NCI-H510A (cell line): ENCODE measurements at regions not wholly inside any gene's neighbourhood (a gene's known extent, or its start where the extent isn't known, plus 50 kb on each side); places are given as distances from the start of the nearest gene placed in this dataset.

Experiments
- DNase-seq: peaks from one replicate; lab custom pipeline; 2025; lab: John Stamatoyannopoulos, UW

DNA sequence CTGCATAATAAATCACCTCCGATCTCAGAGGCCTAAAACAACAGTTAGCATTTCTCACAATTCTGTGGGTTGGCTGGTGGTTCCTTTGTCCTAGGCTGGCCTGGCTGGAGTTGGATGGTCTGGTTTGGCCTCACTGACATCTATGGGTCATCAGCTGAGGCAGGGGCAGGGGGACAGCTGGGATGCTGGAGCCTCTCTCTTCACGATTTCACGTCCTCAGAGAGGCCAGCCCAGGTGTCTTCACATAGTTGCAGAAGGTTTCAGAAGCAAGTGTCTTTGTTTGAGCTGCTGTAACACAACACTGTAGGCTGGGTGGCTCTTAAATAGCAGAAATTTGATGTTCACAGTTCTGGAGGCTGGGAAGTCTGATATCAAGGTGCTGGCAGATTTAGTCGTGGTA, 155.5 kb upstream of the CACNA1E start:
- no peak for DNase-seq

DNA sequence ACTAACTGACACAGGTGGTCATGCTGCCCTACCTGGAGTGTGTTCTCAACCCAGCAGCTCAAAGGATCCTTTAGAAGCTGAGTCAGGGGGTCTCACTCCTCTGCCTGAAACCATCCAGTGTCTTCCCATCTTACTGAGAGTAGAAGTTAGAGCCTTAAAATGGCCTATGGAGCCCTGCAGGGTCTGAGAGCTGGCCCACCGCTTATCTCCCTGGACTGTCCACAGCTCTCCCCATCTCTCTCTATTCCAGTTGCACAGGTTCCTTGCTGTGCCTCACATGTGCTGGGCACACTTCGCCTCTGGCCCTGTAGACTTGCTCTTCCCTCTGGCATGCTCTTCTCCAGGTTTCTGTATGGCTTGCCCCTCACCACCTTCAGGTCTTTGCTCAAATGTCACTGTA, 148.6 kb upstream of the CACNA1E start:
- no peak for DNase-seq

DNA sequence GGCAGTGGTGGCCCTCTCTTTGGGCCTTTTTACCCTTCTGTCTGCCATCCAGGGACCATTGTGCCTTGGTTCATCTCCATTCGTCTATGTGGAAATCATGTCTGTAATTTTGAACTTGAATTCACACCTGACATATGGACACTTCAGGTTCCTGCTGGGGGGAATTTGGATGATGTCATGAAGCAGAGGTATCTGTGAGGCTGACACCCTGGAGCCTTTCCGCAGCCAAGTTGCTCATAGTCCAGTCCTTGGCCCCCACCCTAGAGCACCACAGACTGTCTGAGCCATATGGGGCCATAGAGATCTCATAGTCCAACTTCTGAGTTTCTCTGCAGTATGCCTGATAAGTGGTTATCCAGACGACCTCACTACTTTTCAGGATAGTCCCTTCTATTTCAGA, 147.7 kb upstream of the CACNA1E start:
- DNase-seq, result no peak

DNA sequence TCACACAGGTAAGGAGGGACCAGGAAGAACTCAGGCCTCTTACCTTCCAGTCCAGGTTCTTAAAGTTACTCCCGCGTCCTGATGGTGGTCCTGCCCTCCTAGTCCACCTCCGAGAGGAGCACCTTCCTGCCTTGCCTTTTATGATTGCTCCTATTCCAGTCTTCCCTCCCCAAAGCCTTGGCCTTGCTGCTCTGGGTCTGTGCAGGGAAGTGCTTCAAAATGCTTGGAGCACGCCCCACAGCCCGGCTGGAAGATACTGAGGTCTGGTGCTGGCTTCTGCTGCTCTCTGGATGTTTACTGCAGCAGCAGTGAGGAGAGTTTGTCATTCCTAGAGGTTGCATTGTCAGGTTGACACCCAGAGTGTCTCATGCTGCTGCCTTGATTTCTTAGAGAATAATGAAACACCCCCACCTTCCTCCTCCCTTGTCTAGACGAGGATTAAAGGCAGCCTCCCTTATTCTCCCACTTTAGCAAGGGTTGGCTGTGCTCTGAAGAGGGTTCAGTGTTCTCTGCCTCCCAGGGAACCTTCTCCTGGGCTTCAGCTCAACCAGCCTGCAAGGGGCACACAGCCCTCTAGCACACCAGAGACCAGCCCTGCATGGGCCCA, 142.2 kb upstream of the CACNA1E start:
- no peak for DNase-seq

DNA sequence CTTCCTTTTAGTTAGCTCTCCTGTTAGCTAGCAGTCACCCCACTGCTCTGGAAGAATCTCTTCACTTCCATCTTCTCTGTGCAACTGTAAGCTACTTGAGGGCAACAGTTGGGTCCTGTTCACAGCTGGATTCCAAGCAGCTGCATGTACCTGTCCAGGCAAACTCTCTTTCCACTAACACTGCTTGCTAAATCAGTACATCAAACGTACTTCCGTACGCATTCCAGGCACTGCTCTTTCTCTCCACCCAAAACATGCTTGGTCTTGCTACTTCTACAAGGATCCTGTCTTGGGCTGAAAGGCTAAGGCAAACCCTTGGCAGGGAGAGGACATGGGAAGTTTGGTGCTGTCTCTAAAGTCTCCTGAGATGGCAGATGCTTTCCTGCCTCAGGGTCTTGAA, 139.2 kb upstream of the CACNA1E start:
- DNase-seq, result no peak

DNA sequence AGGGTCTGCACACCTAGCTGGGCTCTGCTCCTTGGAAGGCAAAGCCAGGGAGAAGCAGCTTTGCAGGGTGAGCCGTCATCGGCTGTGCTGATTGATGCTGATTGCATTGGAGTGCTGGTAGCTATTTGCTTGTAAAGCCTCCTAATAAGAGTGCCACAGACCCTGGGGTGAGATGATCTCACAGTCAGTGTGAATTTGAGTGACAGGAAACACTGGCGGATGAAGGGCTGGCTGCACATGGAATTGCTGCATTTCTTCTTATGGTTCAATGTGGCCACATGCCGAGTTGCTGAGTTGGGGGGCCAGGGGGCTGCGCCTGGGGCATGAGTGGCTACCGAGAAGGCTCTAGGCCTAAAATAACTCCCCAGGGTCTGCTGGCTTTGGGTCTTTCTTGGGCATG, 138.2 kb upstream of the CACNA1E start:
- DNase-seq, result no peak

DNA sequence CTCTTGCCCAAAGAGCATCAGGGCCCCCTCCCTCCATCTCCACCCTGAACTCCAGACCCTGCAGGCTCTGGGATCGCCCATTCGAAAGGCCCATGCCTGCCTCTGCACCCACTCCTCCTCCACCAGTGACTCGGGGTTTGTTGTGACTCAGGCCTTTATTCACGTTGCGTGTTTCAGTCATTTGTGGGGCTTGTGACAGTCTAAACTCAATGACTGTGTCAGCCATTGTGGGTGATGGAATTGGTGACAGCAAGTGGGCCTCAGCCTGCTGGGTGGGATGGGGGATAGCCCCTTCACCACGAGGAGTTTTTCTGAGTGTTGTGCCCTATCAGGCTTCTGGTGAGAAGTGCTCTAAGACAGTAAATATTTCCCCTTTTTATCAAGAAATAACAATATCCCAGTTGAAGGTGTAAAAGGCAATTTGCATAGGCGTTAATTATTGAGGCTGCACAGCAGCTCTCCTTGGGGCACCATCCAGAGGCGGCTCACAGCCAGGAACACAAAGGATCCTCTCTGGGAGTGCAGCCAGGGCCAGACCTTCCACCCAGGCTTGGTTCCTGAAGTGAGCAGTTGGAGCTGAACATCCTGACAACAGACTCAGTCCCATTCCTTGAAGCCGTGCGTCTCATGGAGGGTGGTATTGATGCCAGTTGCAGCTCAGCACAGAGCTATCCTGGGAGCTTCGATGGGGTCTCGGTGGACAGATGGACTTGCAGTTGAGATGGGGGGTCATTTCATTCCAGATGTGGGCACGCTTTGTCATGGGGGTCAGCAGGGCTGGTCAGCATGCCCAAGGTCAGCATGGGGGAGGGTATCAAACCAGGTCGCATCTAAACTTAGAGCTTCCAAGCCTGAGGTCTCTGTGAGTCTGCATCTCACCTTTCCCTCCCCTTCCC, 135.6 kb upstream of the CACNA1E start:
- DNase-seq, result no peak

DNA sequence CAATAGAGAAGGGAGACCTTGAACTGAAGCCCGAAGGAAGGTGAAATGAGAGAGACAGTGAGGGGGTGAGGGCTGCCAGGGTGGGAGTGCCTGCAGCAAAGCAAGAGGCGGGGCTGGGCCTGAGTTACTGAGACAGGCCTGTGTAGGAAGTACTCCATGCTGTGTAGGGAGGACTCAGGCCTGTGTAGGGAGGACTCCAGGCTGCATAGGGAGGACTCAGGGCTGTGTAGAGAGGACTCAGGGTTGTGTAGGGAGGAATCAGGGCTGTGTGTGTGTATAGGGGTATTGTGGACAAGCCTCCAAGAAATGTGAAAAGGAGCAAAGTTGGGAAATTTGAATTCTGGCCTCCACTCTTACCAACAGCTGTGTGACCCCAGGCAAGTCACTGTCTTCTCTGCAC, 133.8 kb upstream of the CACNA1E start:
- DNase-seq, result no peak

DNA sequence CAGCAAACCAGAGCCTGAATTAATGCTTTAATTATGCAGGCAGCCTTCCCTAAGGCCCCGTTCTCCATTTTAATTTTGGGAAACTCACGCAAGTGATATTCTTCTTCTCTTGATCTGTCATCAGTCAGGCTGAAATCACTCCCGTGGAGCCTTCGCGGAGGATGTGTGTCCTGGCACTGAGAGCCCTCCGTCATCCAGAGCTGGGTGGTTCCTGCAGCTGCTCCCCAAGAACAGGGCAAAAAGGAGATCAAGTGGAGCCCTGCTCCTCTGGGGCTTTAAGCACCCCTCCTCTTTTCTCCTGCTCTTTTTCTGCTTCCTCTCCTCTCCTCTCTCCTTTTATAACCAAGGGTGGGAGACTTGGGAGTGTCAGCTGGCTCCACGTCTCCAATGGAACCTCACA, 133.2 kb upstream of the CACNA1E start:
- no peak for DNase-seq

DNA sequence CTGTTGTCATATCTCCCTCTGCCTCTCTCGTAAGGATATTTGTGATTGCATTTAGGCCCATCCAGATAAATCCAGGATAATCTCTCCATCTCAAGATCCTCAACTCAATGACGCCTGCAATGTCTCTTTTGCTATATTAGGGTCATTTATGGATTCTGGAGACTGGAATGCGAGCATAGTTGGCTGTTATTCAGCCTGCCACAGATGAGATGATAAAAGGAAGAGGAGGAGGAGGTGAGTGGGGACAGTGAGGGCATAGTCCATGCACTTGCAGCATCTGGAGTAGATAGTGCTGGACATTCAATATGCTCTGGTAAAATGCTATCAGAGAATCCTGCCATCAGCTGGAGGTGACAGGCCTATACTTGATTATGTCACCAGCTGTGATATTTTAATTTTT, 131.6 kb upstream of the CACNA1E start:
- DNase-seq, result no peak

DNA sequence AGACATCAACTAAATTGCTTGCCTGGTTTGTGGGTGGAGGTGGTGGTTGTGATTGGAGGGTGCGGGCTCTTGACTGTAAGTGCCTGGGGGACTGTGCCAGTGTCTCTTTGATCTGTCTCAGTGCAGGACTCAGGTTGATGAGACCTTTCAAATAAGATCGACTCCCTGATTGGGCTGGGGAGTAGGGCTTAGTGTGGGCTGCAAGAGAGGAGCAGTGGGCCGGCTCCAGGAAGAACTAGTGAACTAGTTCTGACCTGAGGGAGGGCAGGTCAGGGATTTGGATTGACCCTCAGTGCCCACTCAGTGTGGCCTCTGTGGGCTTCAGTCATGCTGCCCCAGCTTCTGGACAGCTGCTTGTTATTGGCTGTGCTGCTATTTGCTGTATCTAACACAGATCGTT, 130.6 kb upstream of the CACNA1E start:
- DNase-seq, result no peak

DNA sequence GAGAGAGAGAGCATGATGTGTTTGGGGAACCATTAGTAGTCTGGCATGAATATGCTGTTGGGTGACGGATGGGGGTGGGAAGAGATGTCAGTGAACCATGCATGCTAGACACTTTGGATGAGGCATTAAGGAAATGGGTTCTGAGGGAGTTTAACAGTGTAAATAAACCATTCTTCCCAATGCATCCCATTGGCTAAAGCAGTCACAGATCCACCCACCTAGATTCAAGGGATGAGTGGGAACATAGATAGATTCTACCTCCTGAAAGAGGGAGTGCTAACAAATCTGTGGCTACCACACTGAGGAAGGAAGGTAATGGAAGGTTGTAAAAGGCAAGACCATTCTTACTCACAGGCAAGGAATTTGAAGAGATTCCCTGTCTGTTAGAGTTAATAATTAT, 129.8 kb upstream of the CACNA1E start:
- no peak for DNase-seq

DNA sequence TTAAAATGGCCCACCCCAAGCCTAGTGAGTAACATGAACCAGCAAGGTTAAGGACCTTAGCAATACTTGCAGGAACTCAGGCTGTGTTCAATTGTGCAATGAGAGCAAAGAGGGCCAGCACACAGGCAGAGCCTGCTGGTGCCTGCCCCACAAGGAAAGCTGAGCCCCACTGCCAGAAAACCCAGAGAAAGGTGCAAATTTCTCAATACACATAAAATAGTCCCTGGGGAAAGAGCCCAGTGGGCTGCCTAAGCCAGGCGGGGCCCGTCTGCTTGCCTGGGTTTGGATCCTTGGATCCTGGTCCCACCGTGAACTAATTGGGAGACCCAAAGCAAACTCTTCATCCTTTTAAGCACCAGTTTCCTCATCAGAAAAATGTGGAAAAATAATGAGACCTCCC, 128.5 kb upstream of the CACNA1E start:
- DNase-seq, result no peak

DNA sequence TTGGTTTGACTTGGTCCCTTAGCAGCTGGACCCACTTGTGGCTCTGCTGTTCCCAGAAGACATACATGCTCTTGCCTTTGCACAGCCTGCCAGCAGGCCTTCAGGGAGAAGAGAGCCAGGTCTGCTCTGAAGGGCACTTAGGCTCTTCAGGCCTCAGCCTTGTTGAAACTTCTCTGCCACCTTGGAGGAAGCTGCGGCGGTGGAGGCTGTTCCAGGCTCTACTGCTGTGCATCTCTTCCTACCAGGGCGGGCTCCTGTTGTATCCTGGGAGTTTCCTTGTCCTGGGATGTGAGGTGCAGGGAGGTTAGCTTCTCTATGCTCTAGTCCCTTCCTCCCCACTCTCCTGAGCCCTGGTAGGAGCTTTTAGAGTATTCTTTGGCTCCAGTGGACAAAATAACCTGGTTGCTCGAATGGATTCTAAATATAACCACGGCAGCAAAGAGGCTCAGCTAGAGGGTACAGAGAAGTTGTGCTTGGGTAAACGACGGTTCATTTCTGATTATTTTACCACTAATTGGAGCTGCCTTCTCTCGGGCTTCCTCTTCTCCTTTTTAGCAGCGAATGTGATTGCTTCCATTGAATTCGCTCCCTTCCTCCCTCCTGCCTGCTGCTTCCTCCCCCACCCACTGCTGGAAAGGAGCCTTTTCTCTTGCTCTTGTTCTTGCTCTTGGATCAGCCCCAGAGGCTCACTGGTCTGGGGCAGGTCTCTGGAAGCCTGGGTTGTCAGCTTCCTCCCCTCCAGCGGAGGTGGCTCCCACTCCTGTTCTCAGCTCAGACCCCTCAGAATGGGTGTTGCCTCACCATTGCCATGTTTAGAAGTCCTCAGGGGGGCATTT, 126.6 kb upstream of the CACNA1E start:
- DNase-seq, result no peak

DNA sequence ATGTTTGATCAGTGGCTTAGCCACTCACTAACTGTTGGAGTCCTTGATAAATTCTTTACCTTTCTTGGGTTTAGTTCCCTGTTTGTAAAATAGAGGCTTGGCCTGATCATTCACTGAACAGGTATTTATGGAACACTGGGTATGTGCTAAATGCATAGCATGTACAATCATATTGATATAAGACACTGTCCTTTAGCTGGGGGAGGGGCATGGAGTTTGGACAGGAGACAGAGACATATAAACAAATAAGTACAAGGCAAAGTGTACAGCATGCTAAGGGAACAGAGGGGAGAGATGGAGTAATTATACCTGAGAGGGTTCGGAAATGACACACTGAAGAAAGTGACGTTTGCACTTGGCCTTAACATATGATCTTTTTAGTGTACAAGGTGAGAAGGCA, 124.3 kb upstream of the CACNA1E start:
- DNase-seq, result no peak

DNA sequence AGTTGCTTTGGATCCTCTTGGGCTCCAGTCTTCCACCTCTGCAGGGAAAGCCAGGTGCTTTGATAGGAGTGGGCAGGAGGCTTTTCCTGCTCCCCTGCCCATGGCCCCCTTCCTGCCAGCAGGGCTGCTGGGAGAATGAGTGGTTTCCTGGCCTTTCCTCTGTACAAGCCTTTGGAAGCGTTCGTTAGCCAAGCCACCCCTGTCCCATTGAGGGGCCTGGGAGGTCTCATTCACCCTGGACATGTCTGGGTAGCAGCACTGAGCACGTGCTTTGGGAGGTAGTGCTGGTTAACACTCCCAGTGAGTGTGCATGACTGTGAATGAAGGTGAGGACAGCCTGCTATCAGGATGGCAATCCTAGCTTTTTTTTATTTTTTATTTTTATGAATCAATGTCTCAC, 118.5 kb upstream of the CACNA1E start:
- DNase-seq, result no peak

DNA sequence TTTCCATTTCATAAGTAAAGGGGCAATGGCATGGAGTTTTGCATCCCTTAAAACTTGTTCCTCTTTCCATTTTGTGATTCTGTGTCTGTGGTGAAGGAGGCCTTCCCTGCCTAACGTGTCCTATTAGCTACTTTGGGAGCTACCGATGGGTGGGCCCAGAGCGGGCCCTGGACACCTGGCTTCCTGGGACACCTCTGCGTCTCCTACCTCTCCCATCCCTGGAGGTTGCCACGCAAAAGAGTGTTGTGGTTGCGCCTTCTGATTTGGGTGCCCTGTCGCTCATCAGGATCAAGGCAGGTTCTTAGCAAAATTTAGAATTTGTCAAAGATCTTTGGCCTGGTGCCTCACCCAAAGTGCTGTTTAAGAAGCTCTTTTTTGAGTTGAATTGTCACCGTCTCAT, 116.4 kb upstream of the CACNA1E start:
- DNase-seq, result no peak

DNA sequence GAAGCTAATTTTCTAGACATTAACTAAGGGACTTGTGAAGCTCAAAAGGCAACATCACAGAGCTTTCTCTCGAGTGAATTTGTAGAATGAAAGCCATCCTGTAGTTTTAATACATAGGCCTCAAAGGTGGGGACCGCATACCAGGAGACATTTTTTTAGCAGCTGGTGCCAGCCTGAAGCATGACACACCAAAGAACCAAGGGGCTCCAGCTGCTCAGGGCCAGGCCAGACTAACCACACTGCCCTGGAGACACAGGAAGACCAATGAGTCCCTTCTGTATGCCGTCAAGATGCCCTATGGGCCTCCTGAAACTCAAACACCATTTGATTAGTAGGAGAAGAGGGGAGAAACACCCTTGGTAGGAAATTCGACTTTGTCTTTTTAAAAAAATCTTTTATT, 113.9 kb upstream of the CACNA1E start:
- no peak for DNase-seq

DNA sequence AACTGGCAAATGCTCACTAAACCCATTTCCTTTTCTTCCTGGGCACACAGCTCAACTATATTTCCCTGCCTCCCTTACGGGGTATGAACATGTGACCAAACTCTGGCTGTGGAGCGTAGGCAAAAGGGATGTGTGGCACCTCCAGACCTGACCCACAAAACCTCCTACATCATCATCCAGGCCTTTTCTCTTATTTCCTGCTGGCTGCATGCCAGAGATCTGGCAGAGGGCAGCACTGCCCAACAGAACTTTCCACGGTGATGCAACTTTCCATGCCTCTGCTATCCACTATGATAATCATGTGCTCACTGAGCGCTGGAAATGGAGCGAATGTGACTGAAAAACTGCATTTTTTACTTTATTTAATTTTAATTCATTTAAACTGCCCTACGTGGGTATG, 99.6 kb upstream of the CACNA1E start:
- peak; percentile 5 for DNase-seq

DNA sequence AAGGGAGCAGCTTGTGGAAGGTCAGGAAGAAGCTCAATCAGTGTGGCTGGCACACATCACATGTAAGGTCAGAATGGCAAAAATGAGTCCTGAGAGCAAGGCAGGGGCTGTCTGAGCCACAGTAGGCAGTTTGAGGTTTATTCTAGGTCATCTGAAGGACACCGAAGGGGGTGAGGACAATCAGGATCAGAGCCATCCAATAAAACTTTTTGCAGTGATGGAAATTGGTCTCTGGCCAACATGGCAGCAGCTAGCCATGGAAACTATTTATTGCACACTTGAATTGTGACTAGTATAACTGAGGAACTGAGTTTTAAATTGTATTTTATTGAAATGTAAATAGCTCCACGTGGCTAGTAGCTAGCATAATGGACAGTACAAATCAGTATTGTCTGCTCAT, 97.0 kb upstream of the CACNA1E start:
- DNase-seq, result no peak

DNA sequence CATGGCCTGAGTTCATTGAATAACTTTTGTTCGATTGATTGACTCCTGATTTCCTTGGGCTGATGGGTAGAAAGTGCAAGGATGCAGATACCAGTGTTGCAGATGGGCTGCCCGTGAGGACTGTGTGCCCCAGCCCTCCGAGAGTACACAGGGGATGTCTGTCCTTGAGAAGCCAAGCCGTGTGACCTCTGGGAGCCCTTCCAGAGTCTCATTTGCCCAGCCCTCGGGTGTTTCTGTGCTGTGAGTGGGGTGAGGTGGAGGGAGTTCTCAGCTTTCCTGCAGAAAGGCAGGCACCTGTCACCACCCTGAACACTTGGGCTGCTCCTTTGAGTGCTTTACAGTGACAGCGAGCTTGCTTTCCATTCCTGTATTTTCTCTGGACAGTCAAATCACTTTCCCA, 96.4 kb upstream of the CACNA1E start:
- no peak for DNase-seq

DNA sequence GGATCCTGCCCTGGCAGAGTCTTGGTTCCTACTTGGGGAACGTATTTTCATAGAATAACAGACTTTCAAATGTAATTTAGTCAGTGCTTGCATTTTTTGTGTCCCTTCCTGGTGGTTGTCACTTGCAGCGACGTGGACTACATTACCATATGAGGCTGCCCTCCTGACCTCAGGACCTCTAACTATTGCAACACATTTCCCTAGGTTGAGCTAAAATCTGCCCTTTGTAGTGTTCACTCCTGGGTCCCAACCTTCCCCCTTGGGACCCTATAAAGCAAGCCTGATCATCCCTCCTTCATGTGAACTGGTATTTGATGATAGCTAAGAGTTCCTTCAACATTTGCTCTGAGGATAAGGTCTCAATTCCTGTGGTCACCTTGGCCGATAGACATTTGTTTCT, 95.6 kb upstream of the CACNA1E start:
- no peak for DNase-seq
